CD14-positive monocyte (primary cell): ENCODE measurements at regions not wholly inside any gene's neighbourhood (a gene's known extent, or its start where the extent isn't known, plus 50 kb on each side); places are given as distances from the start of the nearest gene placed in this dataset.

Experiments
- DNase-seq, 3 donors: peaks; one replicate each; pipeline ENCODE4 v3.0.0-alpha.2; 2011 to 2022
- H2AFZ ChIP-seq: 2 replicates; pipeline ENCODE4 v1.6.0; 2012; ENCODE audit warnings: mild to moderate bottlenecking, low read depth, low read length, inconsistent platforms; ENCODE audit not compliant: insufficient read depth, poor library complexity, severe bottlenecking
- H3K27ac ChIP-seq, 2 donors: 1 replicate in 1 of 2; 2 replicates in 1 of 2; pipeline ENCODE4 v1.5.1; 2012 to 2013; ENCODE audit warnings: low read length in 2 of 2, control low read depth in 1 of 2, inconsistent platforms in 1 of 2, low read depth in 1 of 2, mild to moderate bottlenecking in 1 of 2
- H3K27me3 ChIP-seq, 2 donors: one replicate each; pipeline versions ENCODE4 v1.6.0 to v1.6.1; 2011 to 2013; ENCODE audit warnings: low read length in 2 of 2; ENCODE audit not compliant: control insufficient read depth in 2 of 2, insufficient read depth in 2 of 2
- H3K36me3 ChIP-seq, 2 donors: replicated peaks in 1 of 2; 1 replicate in 1 of 2; 2 replicates in 1 of 2; pipeline versions ENCODE4 v1.5.1 to v1.6.1; 2012 to 2013; ENCODE audit warnings: low read length in 2 of 2, control low read depth in 1 of 2, inconsistent platforms in 1 of 2, mild to moderate bottlenecking in 1 of 2; ENCODE audit not compliant: insufficient read depth in 2 of 2, control insufficient read depth in 1 of 2
- H3K4me1 ChIP-seq, 2 donors: 1 replicate in 1 of 2; 2 replicates in 1 of 2; pipeline versions ENCODE4 v1.5.1 to v1.6.1; 2012 to 2013; ENCODE audit warnings: low read length in 2 of 2, control low read depth in 1 of 2, inconsistent platforms in 1 of 2, mild to moderate bottlenecking in 1 of 2, moderate library complexity in 1 of 2; ENCODE audit not compliant: insufficient read depth in 2 of 2, control insufficient read depth in 1 of 2
- H3K4me2 ChIP-seq: replicated peaks from 2 replicates; pipeline ENCODE3; 2012; ENCODE audit warnings: low read length, moderate library complexity, mild to moderate bottlenecking; ENCODE audit not compliant: poor library complexity, severe bottlenecking; ENCODE audit errors: extremely low read depth
- H3K4me3 ChIP-seq, 3 experiments: fragments of 200-600 bp in 1 of 3; sonication (generic) in 1 of 3; replicated peaks in 1 of 3; 1 replicate in 2 of 3; 2 replicates in 1 of 3; pipeline ENCODE4 v1.5.1; 2011 to 2013; ENCODE audit warnings: low read length in 3 of 3, mild to moderate bottlenecking in 3 of 3, control low read depth in 2 of 3, low read depth in 2 of 3, inconsistent platforms in 1 of 3, moderate library complexity in 1 of 3
- H3K79me2 ChIP-seq: 2 replicates; pipeline ENCODE4 v1.6.0; 2012; ENCODE audit warnings: mild to moderate bottlenecking, control low read depth, inconsistent platforms, low read length, moderate library complexity; ENCODE audit not compliant: insufficient read depth
- H3K9ac ChIP-seq: 2 replicates; pipeline ENCODE4 v1.6.0; 2017; ENCODE audit warnings: low read length, mild to moderate bottlenecking; ENCODE audit not compliant: insufficient read depth, poor library complexity, severe bottlenecking
- H3K9me3 ChIP-seq, 2 donors: replicated peaks in 1 of 2; 1 replicate in 1 of 2; 2 replicates in 1 of 2; pipeline versions ENCODE4 v1.5.1 to v1.6.1; 2012 to 2013; ENCODE audit warnings: low read length in 2 of 2, control low read depth in 1 of 2; ENCODE audit not compliant: control insufficient read depth in 1 of 2, insufficient read depth in 1 of 2
- H4K20me1 ChIP-seq: 2 replicates; pipeline ENCODE4 v1.6.0; 2012; ENCODE audit warnings: mild to moderate bottlenecking, low read length, control low read depth, moderate library complexity; ENCODE audit not compliant: insufficient read depth
- H3K27ac Mint-ChIP-seq, 7 donors: one replicate each; pipeline ENCODE4 v1.8.0; 2020; ENCODE audit warnings: mild to moderate bottlenecking in 7 of 7, mixed read lengths in 7 of 7, moderate library complexity in 6 of 7, inconsistent platforms in 2 of 7
- H3K27me3 Mint-ChIP-seq, 3 donors: one replicate each; pipeline ENCODE4 v1.8.0; 2021 to 2022; ENCODE audit warnings: low read depth in 3 of 3, mild to moderate bottlenecking in 3 of 3, mixed read lengths in 3 of 3, moderate library complexity in 3 of 3, inconsistent platforms in 1 of 3
- H3K36me3 Mint-ChIP-seq, 2 donors: one replicate each; pipeline ENCODE4 v1.8.0; 2020; ENCODE audit warnings: mixed read lengths in 2 of 2, inconsistent platforms in 1 of 2, mild to moderate bottlenecking in 1 of 2
- H3K4me1 Mint-ChIP-seq: one replicate; pipeline ENCODE4 v1.8.0; 2020; ENCODE audit warnings: mild to moderate bottlenecking, mixed read lengths
- H3K4me3 Mint-ChIP-seq, 2 donors: one replicate each; pipeline ENCODE4 v1.8.0; 2020; ENCODE audit warnings: mild to moderate bottlenecking in 2 of 2, mixed read lengths in 2 of 2, moderate library complexity in 1 of 2
- H3K9me3 Mint-ChIP-seq, 7 donors: one replicate each; pipeline ENCODE4 v1.8.0; 2020 to 2022; ENCODE audit warnings: mixed read lengths in 7 of 7, mild to moderate bottlenecking in 6 of 7, moderate library complexity in 6 of 7, inconsistent platforms in 2 of 7
- CTCF ChIP-seq: fragments of 200-600 bp; IDR thresholded peaks from one replicate; pipeline ENCODE4 v1.8.0; 2022; ENCODE audit warnings: antibody characterized with exemption, mild to moderate bottlenecking
- WGBS: methylation state at CpG from one replicate; pipeline ENCODE4 v1.1.5; 2013; ENCODE audit warnings: missing lambda C conversion rate; ENCODE audit not compliant: insufficient coverage; 5-methylcytosine and 5-hydroxymethylcytosine counted together
- intact Hi-C, 2 donors: fragments of 100-400 bp; cut with micrococcal nuclease; formaldehyde crosslinking; loops; one replicate each; pipeline versions ENCODE4 v1.15.0 to v1.15.1; 2023

GRCh38 chr6:111997078-111997852 is 56.6 kb upstream of the CCN6 start:
- 24% methylated on average over 18 of the region's 23 CpGs for WGBS
- H3K36me3 ChIP-seq: no peaks in the 10 kb centered on the region
- peaks cover 34% of the 10 kb centered on the region for H3K4me1 Mint-ChIP-seq
- no peak overlapping the region for H3K9ac ChIP-seq
- no peaks in the 10 kb centered on the region for H3K9me3 Mint-ChIP-seq
- H2AFZ ChIP-seq: no peak overlapping the region
- H3K27me3 Mint-ChIP-seq: no peaks in the 10 kb centered on the region
- H3K36me3 Mint-ChIP-seq: no peaks in the 10 kb centered on the region
- no peak overlapping the region for H3K27ac ChIP-seq
- no peaks in the 10 kb centered on the region for H3K27me3 ChIP-seq
- intact Hi-C loops: loop anchor here (1.0 to 10.0 kb wide), 5 partner anchors 46 to 192 kb away; partner anchors contain the start of gene FYN (in 2 of the 2)
- peaks cover 21 to 29% of the 10 kb centered on the region in 2 donors for H3K4me1 ChIP-seq
- H3K9me3 ChIP-seq: no peaks in the 10 kb centered on the region
- H3K79me2 ChIP-seq: no peaks in the 10 kb centered on the region
- no peak overlapping the region for H3K4me3 ChIP-seq
- peak; percentile 74 to 86 (median 80) for DNase-seq
- H3K4me2 ChIP-seq: peak overlapping the region; percentile 47
- no peaks in the 10 kb centered on the region for H4K20me1 ChIP-seq
- TF ChIP-seq CTCF: peak; percentile 89
- peak overlapping the region in 1 of 2 donors; percentile 76 for H3K4me3 Mint-ChIP-seq
- H3K27ac Mint-ChIP-seq: peak overlapping the region in 5 of 7 donors; percentile 31 to 65 (median 61)

GRCh38 chr6:111997853-111998208 is 56.1 kb upstream of the CCN6 start:
- H4K20me1 ChIP-seq: no peaks in the 10 kb centered on the region
- intact Hi-C loops: loop anchor here (1.0 to 10.0 kb wide), 5 partner anchors 45 to 193 kb away; partner anchors contain the start of gene FYN (in 2 of the 2)
- no peaks in the 10 kb centered on the region for H3K36me3 ChIP-seq
- no peak overlapping the region for H3K27ac ChIP-seq
- H3K9ac ChIP-seq: no peak overlapping the region
- peaks cover 16 to 23% of the 10 kb centered on the region in 2 donors for H3K4me1 ChIP-seq
- Mint-ChIP-seq H3K27me3 (no peaks in the 10 kb centered on the region), H3K27ac (no peak overlapping the region), H3K4me3 (no peak overlapping the region), H3K4me1 (peaks cover 28% of the 10 kb centered on the region), H3K36me3 (no peaks in the 10 kb centered on the region), H3K9me3 (no peaks in the 10 kb centered on the region)
- DNase-seq: no peak
- H3K27me3 ChIP-seq: no peaks in the 10 kb centered on the region
- WGBS: 94% methylated on average over 6 of the region's 6 CpGs
- no peaks in the 10 kb centered on the region for H3K9me3 ChIP-seq
- H2AFZ ChIP-seq: no peak overlapping the region
- H3K4me3 ChIP-seq: no peak overlapping the region
- no peaks in the 10 kb centered on the region for H3K79me2 ChIP-seq
- TF ChIP-seq CTCF: no peak
- H3K4me2 ChIP-seq: no peak overlapping the region
